EL (cell line): ENCODE measurements at regions not wholly inside any gene's neighbourhood (a gene's known extent, or its start where the extent isn't known, plus 50 kb on each side); places are given as distances from the start of the nearest gene placed in this dataset.
A peak's percentile ranks its signal among the peaks of the same experiment; 100 is the strongest.
"Not testable (repeated sequence)": the region's sequence is repeated elsewhere in the genome, so short reads cannot be mapped to it uniquely, and the experiment has no call there.

Source experiments
- DNase-seq: peaks from one replicate; pipeline ENCODE4 v3.0.0-alpha.2; 2016

GRCh38 chr16:29578898-29579297, 72.7 kb upstream of the NPIPB12 start:
- not testable (repeated sequence) for DNase-seq

- DNase-seq = not testable (repeated sequence)
Observed at GRCh38 chr16:29581764-29582163, 75.6 kb upstream of the NPIPB12 start.

- not testable (repeated sequence) for DNase-seq
Observed at GRCh38 chr16:29591919-29592318, 71.1 kb upstream of the SPN start.

GRCh38 chr16:29594269-29594925, 68.7 kb upstream of the SPN start:
- DNase-seq = peak; percentile 55

GRCh38 chr16:29594926-29595838, 67.9 kb upstream of the SPN start:
- DNase-seq = peak; percentile 87

GRCh38 chr16:29597030-29597429, 66.0 kb upstream of the SPN start:
- DNase-seq = not testable (repeated sequence)

GRCh38 chr16:29600111-29601000, 62.7 kb upstream of the SPN start:
- not testable (repeated sequence) for DNase-seq

- DNase-seq = not testable (repeated sequence)
Observed at GRCh38 chr16:29602247-29602625, 60.8 kb upstream of the SPN start.

GRCh38 chr16:29602683-29603088, 60.4 kb upstream of the SPN start:
- not testable (repeated sequence) for DNase-seq

- DNase-seq = peak; percentile 84
Observed at GRCh38 chr16:29604631-29605549, 58.2 kb upstream of the SPN start.

- not testable (repeated sequence) for DNase-seq
Observed at GRCh38 chr16:29605593-29606205, 57.3 kb upstream of the SPN start.

GRCh38 chr16:29606669-29607427, 56.2 kb upstream of the SPN start:
- not testable (repeated sequence) for DNase-seq

- not testable (repeated sequence) for DNase-seq
Observed at GRCh38 chr16:29607428-29607823, 55.6 kb upstream of the SPN start.

GRCh38 chr16:29612381-29613306, 50.4 kb upstream of the SPN start:
- DNase-seq = peak; percentile 18
